MM.1S (cell line): ENCODE measurements at regions not wholly inside any gene's neighbourhood (a gene's known extent, or its start where the extent isn't known, plus 50 kb on each side); places are given as distances from the start of the nearest gene placed in this dataset.

Experiments
- DNase-seq: peaks from one replicate; pipeline ENCODE4 v3.0.0-alpha.2; 2015
- H2AFZ ChIP-seq: fragments of 300-600 bp; sonication (generic); 2 replicates; pipeline ENCODE4 v1.6.0; 2016; ENCODE audit warnings: antibody characterized with exemption, low read length
- H3F3A ChIP-seq: fragments of 300-600 bp; sonication (generic); 2 replicates; pipeline ENCODE4 v1.6.1; 2016; ENCODE audit warnings: mild to moderate bottlenecking, antibody characterized with exemption, low read length, moderate library complexity, mixed read lengths; ENCODE audit not compliant: insufficient read depth
- H3K27ac ChIP-seq: fragments of 300-600 bp; sonication (generic); 2 replicates; pipeline ENCODE4 v1.5.1; 2016; ENCODE audit warnings: mild to moderate bottlenecking, low read length
- H3K27me3 ChIP-seq: fragments of 300-600 bp; sonication (generic); replicated peaks from 2 replicates; pipeline ENCODE4 v1.6.0; 2016; ENCODE audit warnings: low read length; ENCODE audit not compliant: insufficient read depth
- H3K36me3 ChIP-seq: fragments of 300-600 bp; sonication (generic); replicated peaks from 2 replicates; pipeline ENCODE4 v1.6.1; 2016; ENCODE audit warnings: mild to moderate bottlenecking, low read length, mixed read lengths; ENCODE audit not compliant: insufficient read depth
- H3K4me1 ChIP-seq: fragments of 300-600 bp; sonication (generic); 2 replicates; pipeline ENCODE4 v1.6.1; 2016; ENCODE audit warnings: low read length, mixed read lengths
- H3K4me2 ChIP-seq: fragments of 300-600 bp; sonication (generic); 2 replicates; pipeline ENCODE4 v1.6.0; 2016; ENCODE audit warnings: low read depth, low read length
- H3K4me3 ChIP-seq: fragments of 300-600 bp; sonication (generic); 2 replicates; pipeline ENCODE4 v1.5.1; 2016; ENCODE audit warnings: low read length, mixed read lengths
- H3K79me2 ChIP-seq: fragments of 300-600 bp; sonication (generic); 2 replicates; pipeline ENCODE4 v1.6.1; 2016; ENCODE audit warnings: mixed run types, low read length, mixed read lengths
- H3K9ac ChIP-seq: fragments of 300-600 bp; sonication (generic); 2 replicates; pipeline ENCODE4 v1.6.1; 2016; ENCODE audit warnings: low read length, mixed read lengths
- H3K9me2 ChIP-seq: fragments of 300-600 bp; sonication (generic); replicated peaks from 2 replicates; pipeline ENCODE4 v1.6.1; 2016; ENCODE audit warnings: mild to moderate bottlenecking, low read length, mixed read lengths; ENCODE audit not compliant: insufficient read depth
- H3K9me3 ChIP-seq: fragments of 300-600 bp; sonication (generic); replicated peaks from 2 replicates; pipeline ENCODE4 v1.6.1; 2016; ENCODE audit warnings: mild to moderate bottlenecking, low read length, mixed read lengths; ENCODE audit not compliant: insufficient read depth
- H4K20me1 ChIP-seq: fragments of 300-600 bp; sonication (generic); 2 replicates; pipeline ENCODE4 v1.6.1; 2016; ENCODE audit warnings: mild to moderate bottlenecking, low read length, moderate library complexity, mixed read lengths; ENCODE audit not compliant: insufficient read depth
- EZH2 ChIP-seq: fragments of 300-600 bp; sonication (generic); optimal IDR thresholded peaks from 2 replicates; pipeline ENCODE3; 2017; ENCODE audit warnings: low read depth, mild to moderate bottlenecking, antibody characterized with exemption, low read length, mixed read lengths
- EZH2phosphoT487 ChIP-seq: fragments of 300-600 bp; sonication (generic); IDR thresholded peaks from 2 replicates; pipeline ENCODE4 v1.6.1; 2018; ENCODE audit warnings: antibody characterized with exemption, low read length
- TF ChIP-seq, protein P1 (sequence below): fragments of 300-600 bp; sonication (generic); IDR thresholded peaks from 2 replicates; pipeline ENCODE4 v1.5.1; 2016; ENCODE audit warnings: antibody characterized with exemption, low read length, mixed read lengths

DNA sequence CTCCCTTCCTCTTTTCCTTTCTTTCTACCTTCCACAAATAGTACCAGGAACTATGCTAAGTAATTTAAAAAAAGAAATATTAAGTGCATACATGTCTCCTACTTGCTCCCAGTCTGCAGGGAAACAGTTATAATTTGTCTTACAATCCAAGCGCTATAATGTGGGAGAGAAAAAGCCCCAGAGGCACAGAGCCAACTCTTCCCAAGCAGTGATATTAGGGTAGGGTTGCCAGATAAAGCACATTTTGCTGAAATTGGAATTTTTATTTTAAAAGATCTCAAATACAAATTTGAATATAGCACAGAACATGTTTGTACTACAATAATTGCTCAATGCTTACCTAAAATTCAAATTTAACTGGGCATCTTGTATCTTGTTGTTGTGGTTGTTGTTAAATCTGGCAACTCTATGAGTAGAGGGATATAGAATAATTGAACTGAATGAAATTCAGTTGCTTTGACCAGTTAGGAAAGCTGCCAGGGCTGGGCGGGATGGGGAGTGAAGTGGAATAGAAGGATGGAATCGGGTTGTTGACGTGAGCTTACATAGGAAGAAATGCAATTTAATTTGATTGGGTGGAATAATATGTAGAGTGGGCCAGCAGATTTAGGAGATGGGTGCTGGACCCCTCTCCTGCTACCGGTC, 52.6 kb upstream of the USP3 start:
- no peaks in the 10 kb centered on the region for H3K9me3 ChIP-seq
- no peak for TF ChIP-seq EZH2phosphoT487
- TF ChIP-seq, protein P1, sequence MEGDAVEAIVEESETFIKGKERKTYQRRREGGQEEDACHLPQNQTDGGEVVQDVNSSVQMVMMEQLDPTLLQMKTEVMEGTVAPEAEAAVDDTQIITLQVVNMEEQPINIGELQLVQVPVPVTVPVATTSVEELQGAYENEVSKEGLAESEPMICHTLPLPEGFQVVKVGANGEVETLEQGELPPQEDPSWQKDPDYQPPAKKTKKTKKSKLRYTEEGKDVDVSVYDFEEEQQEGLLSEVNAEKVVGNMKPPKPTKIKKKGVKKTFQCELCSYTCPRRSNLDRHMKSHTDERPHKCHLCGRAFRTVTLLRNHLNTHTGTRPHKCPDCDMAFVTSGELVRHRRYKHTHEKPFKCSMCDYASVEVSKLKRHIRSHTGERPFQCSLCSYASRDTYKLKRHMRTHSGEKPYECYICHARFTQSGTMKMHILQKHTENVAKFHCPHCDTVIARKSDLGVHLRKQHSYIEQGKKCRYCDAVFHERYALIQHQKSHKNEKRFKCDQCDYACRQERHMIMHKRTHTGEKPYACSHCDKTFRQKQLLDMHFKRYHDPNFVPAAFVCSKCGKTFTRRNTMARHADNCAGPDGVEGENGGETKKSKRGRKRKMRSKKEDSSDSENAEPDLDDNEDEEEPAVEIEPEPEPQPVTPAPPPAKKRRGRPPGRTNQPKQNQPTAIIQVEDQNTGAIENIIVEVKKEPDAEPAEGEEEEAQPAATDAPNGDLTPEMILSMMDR: no peak
- no peak for TF ChIP-seq EZH2

DNA sequence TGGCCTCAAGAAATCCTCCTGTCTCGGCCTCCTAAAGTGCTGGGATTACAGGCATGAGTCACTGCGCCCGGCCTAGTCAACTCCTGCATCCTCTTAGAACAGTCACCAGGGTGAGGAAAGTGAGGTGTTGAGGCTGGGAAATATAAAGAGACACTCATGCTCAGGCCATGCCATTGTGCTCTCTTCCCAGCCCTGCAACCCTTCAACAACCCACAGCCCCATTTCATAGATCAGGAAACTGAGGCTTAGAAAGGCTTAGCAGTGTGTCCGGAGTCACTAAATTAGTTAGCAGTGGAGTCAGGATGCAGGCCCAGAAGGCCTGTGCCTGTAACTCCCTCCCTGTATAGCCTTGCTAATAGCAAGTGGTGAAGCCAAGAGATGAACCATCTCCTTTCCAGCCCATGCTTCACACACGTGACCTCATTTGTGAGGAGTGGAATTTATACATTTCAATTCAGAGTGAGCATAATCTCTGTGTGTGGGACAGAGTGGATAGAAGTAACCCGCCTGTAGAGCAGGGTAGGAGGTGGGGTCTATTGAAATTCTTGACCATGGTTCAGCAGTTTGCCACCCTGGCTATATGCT, 51.7 kb upstream of the USP3 start:
- Histone ChIP-seq H3K27ac (no peak overlapping the region), H3K4me2 (no peak overlapping the region), H3K27me3 (no peaks in the 10 kb centered on the region), H3K4me1 (no peaks in the 10 kb centered on the region), H3F3A (no peaks in the 10 kb centered on the region), H3K36me3 (no peaks in the 10 kb centered on the region), H3K79me2 (no peaks in the 10 kb centered on the region), H3K9me3 (no peaks in the 10 kb centered on the region), H2AFZ (no peak overlapping the region), H4K20me1 (no peaks in the 10 kb centered on the region), H3K9me2 (no peaks in the 10 kb centered on the region), H3K4me3 (no peak overlapping the region), H3K9ac (no peak overlapping the region)
- no peak for DNase-seq
- no peak for TF ChIP-seq EZH2phosphoT487
- no peak for TF ChIP-seq EZH2
- TF ChIP-seq, protein P1: no peak

More for the DNA sequence above, 52.6 kb upstream of the USP3 start:
- no peaks in the 10 kb centered on the region for H3F3A ChIP-seq
- no peaks in the 10 kb centered on the region for H3K9me2 ChIP-seq
- no peaks in the 10 kb centered on the region for H3K4me1 ChIP-seq
- no peaks in the 10 kb centered on the region for H3K79me2 ChIP-seq
- no peak for DNase-seq
- no peaks in the 10 kb centered on the region for H3K27me3 ChIP-seq
- no peak overlapping the region for H3K9ac ChIP-seq
- no peak overlapping the region for H3K4me2 ChIP-seq
- H2AFZ ChIP-seq: no peak overlapping the region
- no peaks in the 10 kb centered on the region for H4K20me1 ChIP-seq
- H3K4me3 ChIP-seq: no peak overlapping the region
- no peak overlapping the region for H3K27ac ChIP-seq
- H3K36me3 ChIP-seq: no peaks in the 10 kb centered on the region

DNA sequence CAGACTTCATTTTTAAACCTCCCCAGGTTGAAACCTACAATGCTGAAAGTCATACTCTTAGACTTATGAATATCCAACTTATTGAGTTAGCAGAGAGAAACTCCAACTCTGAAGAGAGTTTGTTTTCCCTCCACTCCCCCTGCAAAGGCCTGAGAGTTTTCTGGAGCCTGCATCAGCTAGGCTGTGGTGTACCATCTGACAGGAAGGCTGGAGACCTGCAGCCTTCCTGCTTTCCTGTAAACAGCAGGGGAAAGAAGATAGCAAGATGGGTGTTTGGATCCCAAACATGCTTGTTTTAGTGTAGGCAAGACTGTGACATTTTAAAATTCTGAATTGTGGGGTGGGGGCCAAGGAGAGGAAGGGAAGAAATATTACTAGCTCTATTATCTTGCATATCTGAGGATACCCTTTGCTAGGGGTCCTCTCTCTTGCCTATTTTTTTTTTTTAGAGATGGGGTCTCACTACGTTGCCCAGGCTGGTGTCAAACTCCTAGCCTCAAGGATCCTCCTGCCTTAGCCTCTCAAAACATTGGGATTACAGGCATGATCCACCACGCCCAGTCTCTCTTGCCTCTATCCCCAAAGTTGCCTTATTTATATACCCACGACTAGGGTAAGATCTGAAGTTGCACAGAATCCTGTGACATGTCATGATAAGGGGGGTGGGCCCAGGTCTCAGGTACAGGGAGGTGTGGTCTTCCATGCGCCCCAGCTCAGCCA, 51.0 kb upstream of the USP3 start:
- Histone ChIP-seq H3K4me3 (no peak overlapping the region), H2AFZ (no peak overlapping the region), H3K27me3 (no peaks in the 10 kb centered on the region), H3K36me3 (no peaks in the 10 kb centered on the region), H3K4me1 (no peaks in the 10 kb centered on the region), H3K4me2 (no peak overlapping the region), H3K9me3 (no peaks in the 10 kb centered on the region), H3K9me2 (no peaks in the 10 kb centered on the region), H3K79me2 (no peaks in the 10 kb centered on the region), H3K9ac (no peak overlapping the region), H4K20me1 (no peaks in the 10 kb centered on the region), H3K27ac (no peak overlapping the region), H3F3A (no peaks in the 10 kb centered on the region)
- no peak for DNase-seq
- TF ChIP-seq EZH2phosphoT487 (no peak), EZH2 (no peak)
- TF ChIP-seq, protein P1: no peak
